Fibroblast of mammary gland (primary cell): ENCODE measurements at regions not wholly inside any gene's neighbourhood (a gene's known extent, or its start where the extent isn't known, plus 50 kb on each side); places are given as distances from the start of the nearest gene placed in this dataset.
A peak's percentile ranks its signal among the peaks of the same experiment; 100 is the strongest.
"Not testable (repeated sequence)": the region's sequence is repeated elsewhere in the genome, so short reads cannot be mapped to it uniquely, and the experiment has no call there.

Experiments
- DNase-seq: peaks from one replicate; pipeline ENCODE4 v3.0.0-alpha.2; 2010; ENCODE audit warnings: low read depth
- H3K4me3 ChIP-seq: 2 replicates; pipeline ENCODE4 v1.5.1; 2011; ENCODE audit warnings: low read depth, mild to moderate bottlenecking, low read length, moderate library complexity; ENCODE audit not compliant: control insufficient read depth
- TF ChIP-seq, protein P1 (sequence below): conservative IDR thresholded peaks from 2 replicates; pipeline ENCODE4 v1.5.1; 2011; ENCODE audit warnings: low read depth, low read length, inconsistent platforms; ENCODE audit not compliant: control insufficient read depth, insufficient read depth

DNA sequence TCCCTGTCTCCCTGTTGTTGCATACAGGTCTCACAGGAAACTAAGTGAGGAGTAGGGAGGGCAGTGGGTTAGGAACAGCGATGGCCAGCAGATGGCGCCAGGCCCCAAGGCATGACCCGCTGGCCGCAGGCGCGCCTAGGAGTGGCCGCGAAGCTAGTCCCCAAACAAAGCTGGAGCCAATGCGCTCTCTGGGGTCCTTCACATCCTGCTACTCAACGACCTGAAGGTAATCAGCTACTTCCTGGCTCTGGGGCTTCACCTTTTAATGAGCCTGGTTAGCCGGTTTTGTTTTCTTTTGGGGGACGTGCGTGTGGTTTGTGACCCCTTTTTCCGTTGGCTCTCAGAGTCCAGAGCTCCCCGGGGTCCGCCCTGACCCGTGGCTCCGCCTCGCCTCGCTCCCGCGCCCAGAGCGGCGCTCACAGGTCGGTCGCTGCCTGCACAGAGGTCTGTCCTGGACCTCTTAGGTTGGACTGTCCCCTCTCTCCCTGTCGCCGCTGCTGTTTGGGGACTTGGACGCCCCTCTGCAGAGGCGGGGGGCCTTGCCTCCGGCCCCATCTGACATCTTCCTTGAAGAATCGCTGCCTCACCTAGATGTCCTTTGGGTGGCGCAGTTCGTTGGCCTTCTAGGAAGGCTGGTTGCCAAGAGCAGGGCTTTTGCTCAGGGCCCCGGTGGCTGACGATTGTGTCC, 62.2 kb upstream of the GTF3A start:
- TF ChIP-seq, protein P1, sequence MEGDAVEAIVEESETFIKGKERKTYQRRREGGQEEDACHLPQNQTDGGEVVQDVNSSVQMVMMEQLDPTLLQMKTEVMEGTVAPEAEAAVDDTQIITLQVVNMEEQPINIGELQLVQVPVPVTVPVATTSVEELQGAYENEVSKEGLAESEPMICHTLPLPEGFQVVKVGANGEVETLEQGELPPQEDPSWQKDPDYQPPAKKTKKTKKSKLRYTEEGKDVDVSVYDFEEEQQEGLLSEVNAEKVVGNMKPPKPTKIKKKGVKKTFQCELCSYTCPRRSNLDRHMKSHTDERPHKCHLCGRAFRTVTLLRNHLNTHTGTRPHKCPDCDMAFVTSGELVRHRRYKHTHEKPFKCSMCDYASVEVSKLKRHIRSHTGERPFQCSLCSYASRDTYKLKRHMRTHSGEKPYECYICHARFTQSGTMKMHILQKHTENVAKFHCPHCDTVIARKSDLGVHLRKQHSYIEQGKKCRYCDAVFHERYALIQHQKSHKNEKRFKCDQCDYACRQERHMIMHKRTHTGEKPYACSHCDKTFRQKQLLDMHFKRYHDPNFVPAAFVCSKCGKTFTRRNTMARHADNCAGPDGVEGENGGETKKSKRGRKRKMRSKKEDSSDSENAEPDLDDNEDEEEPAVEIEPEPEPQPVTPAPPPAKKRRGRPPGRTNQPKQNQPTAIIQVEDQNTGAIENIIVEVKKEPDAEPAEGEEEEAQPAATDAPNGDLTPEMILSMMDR = peak; percentile 95
- DNase-seq = peak; percentile 73
- H3K4me3 ChIP-seq = peak overlapping the region; percentile 52

DNA sequence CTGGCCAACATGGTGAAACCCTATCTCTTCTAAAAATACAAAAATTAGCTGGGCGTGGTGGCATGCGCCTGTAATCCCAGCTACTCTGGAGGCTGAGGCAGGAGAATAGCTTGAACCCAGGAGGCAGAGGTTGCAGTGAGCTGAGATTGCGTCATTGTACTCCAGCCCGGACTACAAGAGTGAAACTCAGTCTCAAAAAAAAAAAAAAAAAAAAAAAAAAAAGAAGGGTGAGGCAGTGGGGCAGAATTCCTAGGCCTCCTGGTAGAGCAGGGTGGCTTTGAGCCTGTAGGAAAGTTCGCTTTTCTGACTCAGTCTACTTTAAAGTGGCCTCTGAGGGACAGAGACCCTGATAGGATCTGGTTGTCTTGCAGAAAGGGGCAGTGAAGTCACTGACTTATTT, 60.8 kb upstream of the GTF3A start:
- not testable (repeated sequence) for DNase-seq, H3K4me3 ChIP-seq

DNA sequence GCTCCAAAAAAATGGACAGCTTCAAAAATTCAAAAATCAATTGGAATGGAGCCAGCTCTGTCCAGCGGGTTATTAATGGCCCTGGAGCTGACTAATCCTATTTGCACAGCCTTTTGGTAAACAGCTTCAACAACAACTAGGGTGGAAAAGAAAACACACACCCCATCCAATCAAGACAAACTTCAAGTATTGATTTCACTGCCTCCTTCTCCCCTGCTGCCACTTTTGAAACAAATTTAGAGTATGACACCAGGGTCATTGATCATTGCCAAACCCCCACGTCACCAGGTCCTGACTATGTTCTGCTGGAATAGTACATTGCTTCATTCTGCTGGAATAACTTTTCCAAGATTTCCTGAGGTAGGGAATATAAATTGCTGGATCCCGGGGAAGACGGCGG, 56.8 kb upstream of the GTF3A start:
- TF ChIP-seq, protein P1 = no peak
- H3K4me3 ChIP-seq = no peak overlapping the region
- DNase-seq = no peak

DNA sequence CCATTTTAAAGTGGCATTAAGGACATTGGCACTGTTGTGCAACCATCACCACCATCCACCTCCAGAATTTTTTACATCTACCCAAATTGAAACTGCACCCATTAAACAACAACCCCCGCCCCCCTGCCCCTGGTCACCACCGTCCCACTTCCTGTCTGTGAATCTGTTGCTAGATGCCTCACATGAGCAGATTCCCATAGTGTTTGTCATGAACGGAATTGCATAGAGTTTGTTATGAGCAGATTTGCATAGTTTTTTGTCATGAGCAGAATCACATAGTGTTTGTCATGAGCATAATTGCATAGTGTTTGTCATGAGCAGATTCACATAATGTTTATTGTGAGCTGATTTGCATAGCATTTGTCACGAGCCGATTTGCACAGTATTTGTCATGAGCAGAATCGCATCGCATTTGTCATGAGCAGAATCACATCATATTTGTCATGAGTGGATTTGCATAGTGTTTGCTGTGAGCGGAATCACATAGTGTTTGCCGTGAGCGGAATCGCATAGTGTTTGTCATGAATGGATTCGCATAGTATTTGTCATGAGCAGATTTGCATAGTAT, 54.0 kb upstream of the GTF3A start:
- H3K4me3 ChIP-seq = no peak overlapping the region
- DNase-seq = no peak
- TF ChIP-seq, protein P1 = no peak

DNA sequence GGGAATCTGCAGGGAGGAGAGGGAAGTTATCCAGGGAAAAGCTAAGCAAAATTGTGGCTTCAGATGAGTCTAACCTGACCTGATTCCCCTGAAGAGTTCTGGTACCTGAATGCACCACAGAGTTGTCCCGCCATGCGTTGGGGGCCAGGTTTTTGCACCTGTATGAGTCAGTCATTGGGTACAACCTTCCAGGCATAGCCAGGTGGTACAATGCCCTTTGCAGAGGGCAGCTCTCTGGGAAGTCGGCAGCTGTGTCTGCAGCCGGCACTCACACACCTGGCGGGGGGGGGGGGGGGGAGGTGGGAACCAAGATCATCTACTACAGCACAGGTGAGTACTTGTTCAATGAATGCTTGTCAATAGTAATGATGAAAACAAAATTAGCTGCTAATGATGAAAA, 52.5 kb upstream of the GTF3A start:
- DNase-seq = no peak
- TF ChIP-seq, protein P1 = no peak
- no peak overlapping the region for H3K4me3 ChIP-seq

DNA sequence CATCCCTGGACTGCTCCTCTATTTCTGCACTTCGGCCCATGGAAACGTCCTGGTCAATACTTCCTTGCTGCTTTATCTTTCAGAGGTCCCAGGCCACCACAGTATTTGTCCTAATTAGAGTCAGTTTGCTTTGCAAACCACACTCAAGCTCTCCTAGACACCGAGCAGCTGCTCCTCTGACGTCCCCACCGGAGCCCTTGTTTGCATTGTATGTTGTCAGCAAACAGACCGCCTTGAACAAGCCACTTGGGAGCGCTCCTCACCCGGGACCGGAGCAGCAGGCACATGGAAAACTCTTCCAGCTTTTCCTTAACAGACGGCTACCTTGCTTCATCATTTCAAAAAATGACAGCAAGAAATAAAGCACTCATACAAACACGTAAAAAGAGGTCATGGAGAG, 51.5 kb upstream of the GTF3A start:
- TF ChIP-seq, protein P1 = no peak
- no peak for DNase-seq
- H3K4me3 ChIP-seq = no peak overlapping the region

DNA sequence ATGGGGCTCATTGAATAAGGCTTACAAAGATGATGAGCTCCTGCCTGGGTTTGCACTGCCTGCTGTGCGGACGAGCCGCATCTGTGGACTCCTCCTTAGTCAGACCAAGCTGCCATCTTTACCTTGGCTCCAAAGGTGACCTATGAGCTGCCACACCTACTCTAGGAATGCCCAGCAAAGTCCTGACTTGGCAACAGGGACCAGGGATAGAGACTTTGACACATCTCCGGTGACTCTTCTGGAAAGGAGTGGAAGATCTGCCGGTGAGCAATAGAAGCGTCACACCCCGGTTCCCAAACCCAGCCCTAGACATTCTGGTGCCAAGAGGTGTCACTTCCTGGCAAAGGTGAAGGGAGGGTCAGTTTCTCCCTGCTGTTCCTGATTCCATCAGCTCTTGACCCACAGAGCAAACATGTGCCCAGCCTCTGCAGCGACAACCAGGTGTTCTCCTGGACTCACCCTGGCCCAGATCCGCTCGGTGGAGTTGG, 50.2 kb upstream of the GTF3A start:
- DNase-seq = peak; percentile 27
- TF ChIP-seq, protein P1 = no peak
- no peak overlapping the region for H3K4me3 ChIP-seq
